CD4-positive, alpha-beta T cell treated with Interleukin-4 for 1 hour (primary cell): ENCODE measurements at regions not wholly inside any gene's neighbourhood (a gene's known extent, or its start where the extent isn't known, plus 50 kb on each side); places are given as distances from the start of the nearest gene placed in this dataset.

Experiments used
- DNase-seq, 2 donors: peaks; one replicate each; pipeline ENCODE4 v3.0.0-alpha.2; 2020 to 2022

- DNase-seq = no peak
Observed at GRCh38 chr16:86987746-86988670, 329.2 kb downstream of the C16orf95 start.

- DNase-seq = no peak
Observed at GRCh38 chr16:86988920-86989696, 328.1 kb downstream of the C16orf95 start.

DNA sequence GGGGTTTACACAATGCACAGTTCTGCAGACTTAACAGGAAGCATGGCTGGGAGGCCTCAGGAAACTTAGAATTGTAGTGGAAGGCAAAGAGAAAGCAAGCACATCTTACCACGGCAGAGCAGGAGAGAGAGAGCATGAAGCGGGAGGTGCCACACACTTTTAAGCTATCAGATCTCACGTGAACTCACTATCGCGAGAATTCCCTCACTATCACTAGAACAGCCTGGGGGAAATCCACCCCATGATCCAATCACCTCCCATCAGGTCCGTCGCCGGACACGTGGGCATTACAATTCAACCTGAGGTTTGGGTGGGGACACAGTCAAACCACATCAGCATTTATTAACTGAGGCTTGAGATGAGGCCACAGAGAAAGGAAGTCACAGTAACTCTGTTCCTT lies 326.7 kb downstream of the C16orf95 start:
- no peak for DNase-seq

- DNase-seq = no peak
Observed at GRCh38 chr16:86991679-86992078, 325.5 kb downstream of the C16orf95 start.

GRCh38 chr16:86992587-86992986 lies 324.6 kb downstream of the C16orf95 start:
- DNase-seq = no peak

GRCh38 chr16:86993426-86994110 lies 323.6 kb downstream of the C16orf95 start:
- DNase-seq = no peak

GRCh38 chr16:86994215-86994614 lies 323.0 kb downstream of the C16orf95 start:
- no peak for DNase-seq

- DNase-seq = no peak
Observed at GRCh38 chr16:86994651-86995171, 322.5 kb downstream of the C16orf95 start.

DNA sequence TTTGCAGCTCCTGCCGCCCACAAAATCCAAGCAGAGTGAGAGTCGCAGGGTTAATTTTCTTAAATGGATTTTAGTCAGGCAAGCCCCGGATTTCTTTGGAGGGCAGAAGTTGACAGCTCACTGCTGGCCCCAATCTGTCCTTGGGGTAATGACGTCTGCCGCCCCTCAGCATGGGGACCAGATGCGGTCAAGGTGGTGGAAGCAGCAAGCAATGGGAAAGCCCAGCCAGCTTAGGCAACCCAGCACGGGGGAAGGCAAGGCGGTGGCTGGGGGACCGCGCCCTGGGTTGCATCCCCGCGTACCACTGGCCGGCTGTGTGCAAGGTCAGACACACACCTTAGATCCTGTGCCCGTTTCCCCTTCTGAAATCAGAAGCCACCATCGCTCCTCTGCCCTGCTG lies 321.7 kb downstream of the C16orf95 start:
- no peak for DNase-seq

DNA sequence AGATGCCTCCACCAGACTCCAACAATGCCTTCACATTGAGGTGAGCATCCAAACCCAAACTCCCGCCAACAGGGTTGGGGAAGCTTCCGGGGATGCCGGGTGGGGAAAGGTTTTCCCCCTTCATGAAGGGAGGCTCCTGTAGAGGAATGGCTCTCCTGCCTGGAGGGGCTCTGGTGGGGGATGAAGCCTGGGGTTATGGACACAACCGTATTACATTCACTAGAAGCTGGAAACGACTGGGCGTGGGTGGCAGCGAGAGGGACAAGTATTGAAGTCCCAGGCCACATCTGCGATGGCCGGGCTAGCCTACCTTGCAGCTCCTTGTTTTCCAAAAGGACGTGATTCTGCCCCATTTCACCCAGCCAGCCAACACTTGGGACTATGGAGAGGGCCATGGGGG lies 321.1 kb downstream of the C16orf95 start:
- DNase-seq = no peak

DNA sequence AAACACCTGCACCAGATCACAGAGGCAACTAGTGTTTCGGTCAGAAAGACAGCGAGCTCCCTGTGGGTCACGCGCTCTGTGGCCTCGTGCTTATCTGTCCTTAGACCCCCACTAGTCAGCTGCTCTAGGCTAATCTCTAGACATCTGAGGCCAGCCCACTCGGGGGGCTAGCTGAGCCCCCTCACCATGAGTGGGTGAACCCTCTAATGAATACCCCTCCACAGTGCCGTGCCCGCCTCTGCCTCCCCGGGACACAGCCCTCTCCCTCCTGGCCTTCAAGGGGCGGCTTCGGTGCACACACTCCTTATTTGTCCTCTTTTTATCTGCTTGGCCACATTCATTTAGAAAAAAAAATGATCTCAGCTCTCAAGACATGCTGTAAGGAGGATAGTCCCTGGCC lies 320.1 kb downstream of the C16orf95 start:
- DNase-seq = no peak

DNA sequence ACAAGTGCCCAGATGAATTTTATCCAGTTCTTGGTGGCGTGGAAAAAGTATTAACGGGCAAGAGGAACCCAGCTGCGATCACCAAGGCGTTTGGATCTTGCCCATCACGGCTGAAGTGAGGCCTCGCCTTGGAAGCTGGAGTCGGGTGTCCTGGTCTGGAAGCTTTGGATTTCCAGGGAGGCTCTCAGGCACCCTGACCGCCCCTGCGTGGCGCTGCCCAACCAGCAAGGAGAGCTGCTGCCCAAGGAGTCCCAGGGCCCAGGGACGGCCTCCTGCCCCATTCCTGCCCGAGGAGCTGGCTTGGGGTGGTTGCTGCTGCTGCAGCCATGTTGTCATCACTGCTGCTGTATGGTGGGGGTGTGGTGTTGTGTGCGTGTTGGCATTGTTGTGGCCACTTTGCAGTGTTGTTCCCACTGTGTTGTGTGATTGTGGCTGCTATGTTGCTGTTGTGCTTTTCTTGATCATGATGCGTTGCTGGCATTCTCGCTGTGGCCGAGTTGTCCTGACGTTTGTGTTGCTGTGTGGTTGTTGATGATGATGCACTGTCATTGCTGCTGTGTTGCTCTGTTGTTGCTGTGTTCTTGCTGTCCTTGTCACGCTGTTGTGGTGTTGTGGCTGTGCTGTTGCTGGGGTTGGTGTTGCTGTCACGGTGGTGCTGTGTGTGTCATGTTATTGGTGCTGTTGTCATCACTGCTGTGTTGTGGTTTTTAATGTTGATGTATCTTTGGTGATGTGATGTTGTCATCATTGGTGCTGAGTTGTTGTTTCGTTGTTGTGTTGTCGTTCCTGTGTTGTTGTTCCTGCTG lies 318.8 kb downstream of the C16orf95 start:
- no peak for DNase-seq

DNA sequence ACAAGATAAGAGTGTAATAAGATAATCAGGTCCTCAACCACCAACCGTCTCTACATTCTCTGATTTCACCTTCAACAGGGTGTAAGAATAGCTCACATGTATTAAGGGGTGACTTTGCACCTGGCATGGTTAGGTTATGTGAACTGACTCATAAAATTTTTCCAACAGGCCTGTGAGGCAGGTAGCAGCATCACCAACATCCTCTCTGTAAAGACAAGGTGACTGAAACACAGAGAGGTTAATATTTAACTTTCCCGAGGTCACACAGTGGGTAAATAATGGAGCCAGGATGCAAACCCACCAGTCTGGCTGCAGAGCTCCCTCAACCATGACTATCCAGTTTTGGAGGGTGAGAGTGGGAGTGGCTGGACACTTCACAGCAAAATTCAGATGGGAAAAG lies 317.2 kb downstream of the C16orf95 start:
- no peak for DNase-seq

DNA sequence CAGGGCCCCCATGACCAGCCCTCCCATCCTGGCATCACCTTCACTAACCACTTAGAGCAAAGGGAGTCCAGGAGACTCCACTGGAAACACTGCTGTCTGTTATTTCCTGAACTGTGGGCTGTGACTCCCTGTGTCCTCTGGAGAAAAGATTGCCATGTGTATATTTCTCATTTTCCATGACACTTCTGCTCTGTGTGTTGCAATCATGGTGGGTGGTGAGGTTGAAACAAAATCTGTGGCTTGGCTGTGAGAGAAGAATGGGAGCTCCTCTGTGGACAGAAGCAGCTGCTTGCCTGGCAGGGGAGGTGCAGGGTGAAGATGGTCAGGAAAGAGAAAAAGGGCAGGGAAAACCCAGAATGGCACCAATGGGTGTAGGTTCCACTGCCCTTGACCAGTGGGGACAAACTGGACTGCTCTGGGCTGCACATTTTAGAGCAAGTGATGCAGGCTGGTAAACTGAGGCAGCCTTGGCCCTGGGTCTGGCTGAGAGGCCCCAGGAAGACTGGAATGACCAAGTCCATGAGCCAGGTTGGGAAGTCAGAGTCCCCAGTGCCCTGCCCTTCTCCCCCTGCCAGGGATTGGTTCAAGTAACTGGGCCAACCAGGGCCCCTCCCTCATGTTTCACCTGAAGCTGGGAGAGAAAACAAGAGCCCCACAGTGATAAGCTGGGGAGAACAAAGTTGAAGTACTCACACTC lies 314.3 kb downstream of the C16orf95 start:
- no peak for DNase-seq

GRCh38 chr16:87003414-87003755 lies 313.8 kb downstream of the C16orf95 start:
- DNase-seq = no peak

DNA sequence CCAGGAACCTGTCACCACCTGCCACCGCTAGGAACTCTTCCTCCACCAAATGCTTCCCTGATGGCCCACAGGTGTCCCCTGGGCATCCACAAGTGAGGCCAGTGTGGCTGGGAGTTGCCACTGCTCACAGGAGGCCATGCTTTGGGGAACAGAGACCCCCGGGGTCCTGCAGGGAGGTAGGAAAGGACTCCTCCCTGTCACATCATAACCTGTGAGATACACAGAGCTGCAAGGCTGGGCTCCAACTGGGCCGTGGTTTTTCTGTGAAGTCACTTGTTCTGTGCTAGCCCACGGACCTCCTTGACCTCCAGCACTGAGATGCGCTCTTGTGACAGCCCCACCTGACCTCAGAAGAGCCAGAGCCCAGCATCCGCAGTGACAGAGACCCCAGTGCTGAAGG lies 311.2 kb downstream of the C16orf95 start:
- no peak for DNase-seq

DNA sequence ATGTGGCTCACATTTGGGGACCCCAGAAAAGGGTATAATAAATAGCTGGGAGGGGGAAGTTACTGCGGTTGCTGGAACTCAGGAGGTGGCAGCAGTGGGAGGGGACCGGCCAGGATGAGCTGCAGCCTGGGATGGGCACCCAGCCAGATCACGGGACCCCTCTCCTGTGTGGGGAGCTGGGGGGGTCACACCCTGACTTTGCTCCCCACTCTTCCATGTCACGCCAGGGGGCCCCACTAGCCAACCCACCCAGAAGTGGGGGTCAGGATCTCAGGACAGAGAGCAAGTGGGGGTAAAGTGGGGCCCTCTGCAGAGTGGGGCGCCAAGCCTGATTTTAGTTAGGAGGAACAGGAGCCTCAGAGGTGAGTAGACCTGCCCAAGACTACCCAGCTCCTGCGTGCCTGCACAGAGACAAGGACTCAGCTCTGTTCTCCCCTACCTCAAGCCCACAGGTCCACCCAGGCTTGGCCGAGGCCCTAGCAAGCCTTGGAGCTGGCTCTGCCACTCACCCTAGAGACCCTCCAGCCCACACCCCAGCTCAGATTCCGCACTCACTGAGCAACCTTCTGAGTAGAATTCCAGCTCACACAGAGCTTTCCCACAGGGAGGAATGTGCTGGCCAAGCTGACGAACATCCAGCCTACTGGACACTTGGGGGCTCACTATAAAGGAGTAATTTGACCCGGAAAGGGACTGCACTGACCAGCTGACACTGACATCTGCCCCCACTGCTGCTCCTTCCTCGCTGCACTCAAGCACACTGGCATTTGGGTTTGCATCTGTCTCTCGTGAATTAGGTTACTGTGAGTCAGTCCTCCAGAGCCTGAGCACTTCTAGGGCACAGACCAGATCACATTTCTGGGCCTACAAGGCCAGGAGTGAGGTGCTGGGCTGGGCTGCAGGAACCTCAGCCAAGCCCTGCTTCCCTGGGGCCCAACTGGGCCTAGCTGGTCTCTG lies 310.1 kb downstream of the C16orf95 start:
- DNase-seq = no peak

DNA sequence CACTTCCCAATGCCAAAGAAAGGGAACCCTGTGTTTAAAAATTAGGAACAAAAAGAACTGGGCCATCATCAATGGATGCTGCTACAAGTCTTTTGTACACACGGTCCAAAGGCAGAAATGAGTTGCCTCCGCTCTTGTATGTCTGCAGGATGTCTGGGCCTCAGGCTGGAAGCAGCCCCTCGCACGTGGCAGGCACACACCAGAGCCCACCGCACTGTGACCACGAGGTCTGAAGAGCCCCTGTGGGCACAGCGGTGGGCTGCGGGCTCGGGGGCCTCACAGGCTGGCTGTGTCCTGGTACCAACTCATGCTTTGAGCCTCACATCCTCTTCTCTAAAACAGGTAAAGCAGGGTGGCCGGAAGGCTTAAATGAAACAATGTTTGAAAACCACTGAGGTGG lies 309.3 kb downstream of the C16orf95 start:
- no peak for DNase-seq

DNA sequence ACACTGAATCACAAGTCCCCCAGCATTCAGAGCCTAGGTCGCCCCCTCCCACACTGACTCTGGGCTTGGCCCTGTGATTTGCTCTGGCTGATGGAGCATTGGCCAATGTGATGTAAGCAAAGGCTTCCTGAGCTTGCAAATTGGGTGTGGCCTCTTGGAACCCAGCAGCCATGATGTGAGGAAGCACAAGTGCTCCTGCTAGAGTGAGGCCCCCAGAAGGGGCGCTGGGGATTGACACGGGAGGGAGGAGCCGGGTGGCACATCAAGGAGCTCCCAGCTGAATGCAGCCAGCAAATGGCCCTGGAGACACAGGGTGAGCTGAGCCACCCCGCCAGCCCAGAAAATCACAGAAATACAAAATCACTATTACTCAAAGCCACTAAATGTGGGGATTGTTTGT lies 308.5 kb downstream of the C16orf95 start:
- no peak for DNase-seq
